HG03108 (cell line): ENCODE measurements at regions not wholly inside any gene's neighbourhood (a gene's known extent, or its start where the extent isn't known, plus 50 kb on each side); places are given as distances from the start of the nearest gene placed in this dataset.

Source experiments
- ATAC-seq: cut with Tn5 transposase; IDR thresholded peaks from one replicate; pipeline ENCODE4 v1.9.1; 2021; ENCODE audit warnings: moderate library complexity; ENCODE audit not compliant: unreplicated experiment

DNA sequence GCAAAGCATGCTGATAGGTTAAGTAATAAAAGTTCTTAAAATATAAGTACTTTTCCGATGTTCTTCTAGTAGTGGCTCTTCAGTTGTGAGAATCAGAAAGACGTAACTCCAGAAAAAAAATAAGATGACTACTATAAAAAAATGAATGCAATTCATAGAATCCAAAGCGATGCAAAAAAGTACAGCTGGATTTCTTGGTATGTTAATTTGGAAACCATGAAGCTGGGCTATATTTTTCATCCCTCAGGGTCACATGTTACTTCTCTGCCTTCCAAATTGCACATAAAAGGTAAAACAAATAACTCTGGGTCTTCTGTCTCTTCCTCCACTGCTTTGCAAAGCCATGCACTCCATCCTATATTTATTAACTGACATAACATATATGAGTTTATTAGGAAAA, 843.9 kb upstream of the DPPA4 start:
- no peak for ATAC-seq

DNA sequence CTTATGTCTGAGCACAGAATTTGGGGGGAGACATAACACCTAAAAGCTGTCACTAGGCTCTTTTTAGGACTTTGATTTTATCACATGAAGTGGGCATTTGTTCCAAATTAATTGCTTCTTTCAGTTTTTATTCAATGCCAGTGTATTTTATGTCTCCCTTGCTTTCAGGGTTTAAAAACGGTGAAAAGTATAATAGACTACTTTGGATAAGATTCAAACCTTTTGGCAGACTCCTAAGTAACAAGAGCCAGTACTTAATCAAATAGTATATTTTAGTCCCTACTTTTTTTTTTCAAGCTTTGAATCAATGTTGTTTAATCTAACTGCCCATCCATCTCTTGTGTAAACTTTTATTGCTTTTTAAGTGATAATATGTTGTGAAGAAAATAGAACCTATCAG, 847.2 kb upstream of the DPPA4 start:
- ATAC-seq = no peak

DNA sequence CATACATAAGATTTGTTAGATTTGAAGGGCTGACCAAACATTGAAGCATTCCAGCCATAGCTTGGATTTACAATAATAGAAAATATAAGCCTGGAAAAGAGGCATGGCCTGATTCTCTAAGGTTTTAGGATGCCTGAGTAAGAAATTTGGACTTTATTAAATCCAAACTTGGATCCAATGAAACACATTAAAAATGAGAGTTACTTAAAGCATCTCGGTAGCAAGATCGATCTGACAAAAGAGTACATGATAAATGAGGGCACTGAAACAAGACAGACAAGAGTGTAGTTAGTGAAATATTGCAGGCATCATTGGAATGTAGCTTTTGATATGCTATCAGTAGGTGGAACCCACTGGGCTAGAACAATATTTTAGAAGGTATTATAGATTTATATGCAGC, 855.7 kb upstream of the DPPA4 start:
- no peak for ATAC-seq

DNA sequence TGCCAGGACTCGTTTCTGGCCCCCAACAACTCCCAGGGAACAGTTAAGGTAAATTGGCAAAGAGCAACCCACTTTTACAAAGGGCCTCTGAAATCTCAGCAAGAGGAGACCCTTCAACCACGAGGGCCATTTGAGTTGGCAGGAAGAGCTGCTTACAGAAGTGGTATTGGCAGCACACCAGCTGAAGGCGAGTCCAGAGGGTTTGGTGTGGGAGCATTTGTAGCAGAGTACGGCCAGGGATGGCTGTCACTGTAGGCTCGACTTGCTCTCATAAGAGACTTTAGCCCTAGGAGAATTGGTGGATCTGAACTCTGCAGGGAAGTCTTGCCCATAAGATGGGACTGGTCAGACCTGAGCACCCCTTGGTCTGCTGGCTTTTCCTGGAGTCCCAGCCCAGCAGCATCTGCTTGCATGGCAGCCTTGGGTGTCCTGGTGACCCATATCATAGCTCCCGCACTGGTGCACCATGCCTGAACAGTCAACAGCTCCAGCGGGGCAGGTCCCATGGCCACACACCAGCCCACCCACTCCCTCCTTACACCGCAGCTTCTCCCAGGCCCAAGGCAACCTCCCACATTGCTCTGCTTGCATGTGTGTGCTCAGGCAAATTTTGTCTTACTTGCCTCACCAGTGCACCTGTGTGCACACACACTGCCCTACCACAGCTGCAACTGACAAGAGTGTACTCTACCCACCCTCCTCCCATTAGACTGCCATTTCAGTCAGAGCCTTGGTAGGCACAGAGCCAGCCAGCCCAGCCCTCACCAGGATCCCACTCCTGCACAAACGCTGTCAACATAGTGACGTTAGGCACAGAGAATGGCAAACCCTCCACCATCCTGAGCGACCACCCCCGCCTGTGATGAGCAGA, 861.6 kb upstream of the DPPA4 start:
- ATAC-seq = no peak

- no peak for ATAC-seq
Measured at GRCh38 chr3:110199588-110199943, 862.2 kb upstream of the DPPA4 start.

DNA sequence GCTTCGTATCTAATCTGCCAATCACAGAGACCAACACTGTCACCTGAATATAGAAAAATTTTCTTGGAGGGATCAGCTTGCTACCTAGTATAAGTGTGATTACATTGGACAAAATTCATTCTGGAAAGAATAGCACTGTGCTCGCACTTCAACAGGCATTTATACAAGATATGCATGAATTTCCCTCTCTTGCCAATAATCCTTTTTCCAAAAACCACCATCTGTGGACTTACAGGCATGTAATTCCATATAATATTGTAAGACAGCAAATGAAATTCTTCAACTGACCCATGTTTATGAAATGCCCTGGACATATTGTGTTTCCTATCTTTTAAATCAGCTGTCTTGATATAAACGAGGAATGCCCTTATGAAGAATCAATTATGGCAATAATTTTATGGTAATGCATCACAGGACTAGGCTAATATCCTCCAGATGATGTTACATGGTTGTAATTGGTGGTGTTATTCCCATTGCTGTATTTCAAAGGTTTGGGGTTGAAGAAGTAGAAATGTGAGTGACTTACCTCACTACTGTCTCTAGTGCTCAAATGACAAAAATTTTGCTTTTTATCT, 861.4 kb upstream of the NECTIN3 start:
- no peak for ATAC-seq

GRCh38 chr3:110226645-110227044, 845.0 kb upstream of the NECTIN3 start:
- ATAC-seq = no peak

- ATAC-seq = no peak
Measured at GRCh38 chr3:110227991-110228390, 843.6 kb upstream of the NECTIN3 start.

- no peak for ATAC-seq
Measured at GRCh38 chr3:110234831-110235230, 836.8 kb upstream of the NECTIN3 start.

DNA sequence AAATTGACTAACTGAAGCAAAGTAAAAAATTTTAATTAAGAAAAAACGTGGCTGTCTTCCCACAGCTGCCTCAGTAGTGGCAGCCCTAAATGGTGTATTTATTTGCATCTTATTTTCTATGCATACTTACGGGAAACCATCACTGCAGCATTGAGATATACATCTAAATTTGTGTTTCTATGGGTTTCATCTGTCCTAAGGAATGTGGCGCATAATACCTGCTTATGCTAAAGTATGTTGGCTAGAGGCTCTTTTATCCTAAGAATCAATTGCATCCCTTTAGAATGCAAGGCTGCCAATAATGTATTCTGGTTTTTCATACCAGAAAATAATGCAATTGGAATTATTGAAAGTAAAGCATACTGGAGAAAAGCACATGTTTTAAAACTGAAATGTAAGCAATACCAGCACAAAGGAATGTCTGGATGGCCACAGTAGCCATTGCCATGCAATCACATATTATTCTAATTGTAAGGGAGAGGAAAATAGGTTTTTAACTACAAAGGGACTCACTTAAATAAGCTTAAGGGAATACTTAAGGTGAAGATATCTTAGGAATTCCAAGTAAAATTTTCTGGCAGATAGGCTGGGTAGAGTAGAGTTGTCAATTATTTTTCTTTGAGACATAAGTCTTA, 834.5 kb upstream of the NECTIN3 start:
- no peak for ATAC-seq

GRCh38 chr3:110243081-110243480, 828.5 kb upstream of the NECTIN3 start:
- ATAC-seq = no peak

DNA sequence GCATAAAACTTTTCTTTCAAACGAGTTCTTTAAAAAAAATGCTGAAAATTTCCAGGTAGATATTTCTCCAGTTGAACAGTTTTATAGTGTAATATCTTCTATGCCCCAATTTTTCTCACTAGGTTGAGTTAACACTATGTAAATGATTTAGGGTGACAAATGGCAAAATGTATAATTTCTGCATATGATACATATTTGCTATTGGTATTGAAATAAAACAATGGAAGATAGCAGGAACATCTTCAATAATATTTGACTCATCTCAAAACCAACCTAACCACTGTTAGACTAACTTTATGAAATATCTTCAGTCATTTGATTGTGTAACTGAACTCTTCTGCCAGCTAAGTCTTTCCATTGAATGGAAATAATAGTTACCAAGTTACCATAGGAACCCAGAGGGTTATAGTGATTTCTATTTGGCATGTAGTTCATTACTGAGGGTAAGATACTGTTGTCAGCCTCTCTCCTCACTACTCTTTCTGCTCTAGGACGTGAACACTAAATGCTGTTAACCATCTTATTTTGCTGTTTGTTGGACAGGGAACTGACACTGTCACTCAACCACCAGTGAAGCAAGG, 824.7 kb upstream of the NECTIN3 start:
- no peak for ATAC-seq

GRCh38 chr3:110248666-110249065, 823.0 kb upstream of the NECTIN3 start:
- ATAC-seq = no peak

GRCh38 chr3:110253794-110254193, 817.8 kb upstream of the NECTIN3 start:
- ATAC-seq = no peak

DNA sequence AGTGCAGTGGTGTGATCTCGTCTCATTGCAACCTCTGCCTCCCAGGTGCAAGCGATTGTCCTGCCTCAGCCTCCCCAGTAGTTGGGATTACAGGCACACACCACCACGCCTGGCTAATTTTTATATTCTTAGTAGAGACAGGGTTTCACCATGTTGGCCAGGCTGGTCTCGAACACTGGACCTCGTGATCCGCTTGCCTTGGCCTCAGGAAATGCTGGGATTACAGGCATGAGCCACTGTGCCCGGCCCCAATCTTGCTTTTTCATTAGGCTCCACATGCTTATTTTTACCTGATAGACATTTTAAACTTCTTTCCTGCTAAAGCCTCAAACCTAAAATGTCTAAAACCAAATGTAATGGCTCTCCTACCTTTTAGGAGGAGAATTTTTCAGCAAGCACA, 817.0 kb upstream of the NECTIN3 start:
- no peak for ATAC-seq

GRCh38 chr3:110261141-110261540, 810.5 kb upstream of the NECTIN3 start:
- no peak for ATAC-seq

GRCh38 chr3:110262896-110263295, 808.7 kb upstream of the NECTIN3 start:
- no peak for ATAC-seq

DNA sequence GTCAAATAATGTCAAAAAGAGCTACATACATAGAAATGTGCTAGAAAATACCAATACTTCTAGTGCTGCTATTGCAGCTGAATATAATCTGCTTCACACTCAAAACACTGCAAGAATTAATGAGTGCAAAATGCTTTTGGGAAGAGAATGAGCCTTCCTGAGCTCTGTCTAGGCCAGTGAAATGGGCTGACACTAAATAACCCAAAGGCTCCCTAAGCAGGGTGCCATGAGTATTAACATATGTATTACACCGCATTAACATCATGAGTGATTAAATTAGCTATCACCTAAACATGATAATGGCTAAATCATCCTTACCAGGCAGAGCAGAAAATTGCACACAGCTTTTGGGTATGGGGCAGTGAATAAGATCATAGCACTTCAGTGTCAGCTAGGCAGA, 806.3 kb upstream of the NECTIN3 start:
- ATAC-seq = no peak

GRCh38 chr3:110267304-110267845, 804.2 kb upstream of the NECTIN3 start:
- no peak for ATAC-seq

DNA sequence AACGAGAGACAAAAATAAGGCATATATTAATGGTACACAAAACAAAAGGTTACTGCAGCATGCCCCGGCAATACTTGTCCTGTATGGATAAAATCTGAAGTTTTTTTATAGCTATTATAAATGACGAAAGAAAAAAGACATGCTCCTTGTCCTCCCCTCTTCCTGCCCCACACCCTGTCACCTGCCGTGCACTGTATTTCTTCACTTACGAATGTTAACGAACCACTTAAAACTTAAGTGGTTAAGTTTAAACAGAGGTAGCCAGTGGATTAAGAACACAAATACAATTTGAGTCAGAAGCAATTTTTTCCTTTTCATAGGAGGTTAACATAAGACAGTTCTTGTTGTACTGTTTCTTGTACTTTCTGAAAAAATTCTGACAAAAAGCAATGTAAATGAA, 799.1 kb upstream of the NECTIN3 start:
- ATAC-seq = no peak

DNA sequence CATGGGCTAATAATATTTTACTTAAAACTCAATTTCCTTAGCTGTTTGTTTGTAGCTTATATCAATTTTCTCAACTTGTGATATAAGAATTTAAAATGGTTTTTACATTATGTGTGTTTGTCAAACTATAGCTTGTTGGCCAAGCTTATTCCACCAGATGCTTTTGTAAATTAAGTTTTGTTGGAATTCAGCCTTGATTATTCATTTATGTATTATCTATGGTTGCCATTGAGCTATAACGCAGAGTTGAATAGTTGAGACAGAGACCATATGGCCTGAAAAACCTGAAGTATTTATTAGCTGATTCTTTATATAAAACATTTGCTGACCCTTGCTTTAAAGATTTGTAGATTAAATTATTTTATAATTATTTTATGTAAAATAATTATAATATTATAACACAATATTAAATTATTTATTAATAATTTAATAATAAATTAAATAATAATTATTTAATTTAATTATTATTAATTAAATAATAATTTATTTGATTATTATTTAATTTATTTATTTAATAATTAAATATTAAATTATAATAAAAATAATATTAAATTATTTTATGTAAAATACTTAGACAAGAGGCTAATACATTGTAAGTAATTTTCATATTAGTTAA, 779.6 kb upstream of the NECTIN3 start:
- no peak for ATAC-seq
